ENCODE measurements at regions not wholly inside any gene's neighbourhood (a gene's known extent, or its start where the extent isn't known, plus 50 kb on each side); places are given as distances from the start of the nearest gene placed in this dataset.

- Histone ChIP-seq H3K27me3 (ENCODE audit: control insufficient read depth, insufficient read depth, low read length, poor library complexity, severe bottlenecking) (no peaks in the 10 kb centered on the region), H3K4me3 (ENCODE audit: low read length) (no peak overlapping the region), H3K9me3 (ENCODE audit: control insufficient read depth, low read length) (no peaks in the 10 kb centered on the region), H3K27ac (ENCODE audit: low read depth, low read length) (no peak overlapping the region), H3K4me1 (ENCODE audit: control insufficient read depth, insufficient read depth, low read length) (no peaks in the 10 kb centered on the region), H3K36me3 (ENCODE audit: control insufficient read depth, insufficient read depth, low read length) (no peaks in the 10 kb centered on the region), H3K9ac (ENCODE audit: extremely low read depth, low read length, poor library complexity, severe bottlenecking) (no peak overlapping the region)
- H3K27ac Mint-ChIP-seq = no peak overlapping the region
- WGBS, 2 experiments (ENCODE audit: insufficient coverage in 1 of 2, insufficient read length in 1 of 2) = 48 to 84% methylated on average over 2 to 4 of the region's 4 CpGs
- H3K36me3 Mint-ChIP-seq (ENCODE audit: low read depth) = no peaks in the 10 kb centered on the region
- no peak overlapping the region for H3K4me3 Mint-ChIP-seq
- no peaks in the 10 kb centered on the region for H3K27me3 Mint-ChIP-seq (ENCODE audit: insufficient read depth)
- TF ChIP-seq CTCF (conservative IDR thresholded peaks at IDR 0.05) = no peak
- H3K9me3 Mint-ChIP-seq = peaks cover 5% of the 10 kb centered on the region
- H3K4me1 Mint-ChIP-seq = no peaks in the 10 kb centered on the region
- no peak for DNase-seq
Observed at GRCh38 chr4:162245051-162245450, 81.3 kb upstream of the FSTL5 start.

DNA sequence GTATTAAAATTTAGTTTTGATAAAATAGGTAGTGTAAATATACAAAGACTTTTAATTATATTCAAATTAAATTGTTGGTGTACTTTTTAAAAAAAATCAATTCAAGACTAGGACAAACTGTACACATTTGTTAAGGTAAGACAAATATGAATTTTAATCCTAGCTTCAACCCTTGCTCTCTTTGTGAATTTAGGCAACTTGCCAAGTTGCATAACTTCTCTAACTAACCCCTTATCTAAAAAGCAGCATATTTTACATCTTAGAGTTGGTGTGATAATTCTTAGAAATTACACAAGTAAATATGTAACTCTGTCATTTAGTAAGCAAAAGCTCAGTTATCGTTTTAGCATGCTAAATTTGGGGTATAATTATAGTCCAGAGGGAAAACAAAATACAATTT is 78.1 kb upstream of the FSTL5 start:
- no peak overlapping the region for H3K27ac Mint-ChIP-seq
- TF ChIP-seq CTCF (conservative IDR thresholded peaks at IDR 0.05) = no peak
- no peaks in the 10 kb centered on the region for H3K4me1 ChIP-seq (ENCODE audit: control insufficient read depth, insufficient read depth, low read length)
- no peaks in the 10 kb centered on the region for H3K27me3 Mint-ChIP-seq (ENCODE audit: insufficient read depth)
- H3K4me3 Mint-ChIP-seq = no peak overlapping the region
- no peaks in the 10 kb centered on the region for H3K36me3 ChIP-seq (ENCODE audit: control insufficient read depth, insufficient read depth, low read length)
- no peaks in the 10 kb centered on the region for H3K4me1 Mint-ChIP-seq
- no peak for DNase-seq
- H3K9me3 Mint-ChIP-seq = peaks cover 5% of the 10 kb centered on the region
- H3K4me3 ChIP-seq (ENCODE audit: low read length) = no peak overlapping the region
- 94% methylated on average over 1 of the region's 1 CpG; no CpG with 5 or more reads in 1 of the 2 experiments for WGBS, 2 experiments (ENCODE audit: insufficient coverage in 1 of 2, insufficient read length in 1 of 2)
- H3K27me3 ChIP-seq (ENCODE audit: control insufficient read depth, insufficient read depth, low read length, poor library complexity, severe bottlenecking) = no peaks in the 10 kb centered on the region
- H3K9me3 ChIP-seq (ENCODE audit: control insufficient read depth, low read length) = no peaks in the 10 kb centered on the region
- no peak overlapping the region for H3K27ac ChIP-seq (ENCODE audit: low read depth, low read length)
- H3K9ac ChIP-seq (ENCODE audit: extremely low read depth, low read length, poor library complexity, severe bottlenecking) = no peak overlapping the region
- no peaks in the 10 kb centered on the region for H3K36me3 Mint-ChIP-seq (ENCODE audit: low read depth)

GRCh38 chr4:162239992-162240769 is 76.4 kb upstream of the FSTL5 start:
- Mint-ChIP-seq H3K4me1 (no peaks in the 10 kb centered on the region), H3K36me3 (ENCODE audit: low read depth) (no peaks in the 10 kb centered on the region), H3K27ac (no peak overlapping the region), H3K27me3 (ENCODE audit: insufficient read depth) (no peaks in the 10 kb centered on the region), H3K9me3 (no peaks in the 10 kb centered on the region), H3K4me3 (no peak overlapping the region)
- no peak for TF ChIP-seq CTCF (conservative IDR thresholded peaks at IDR 0.05)
- Histone ChIP-seq H3K9ac (ENCODE audit: extremely low read depth, low read length, poor library complexity, severe bottlenecking) (no peak overlapping the region), H3K4me1 (ENCODE audit: control insufficient read depth, insufficient read depth, low read length) (no peaks in the 10 kb centered on the region), H3K36me3 (ENCODE audit: control insufficient read depth, insufficient read depth, low read length) (no peaks in the 10 kb centered on the region), H3K4me3 (ENCODE audit: low read length) (no peak overlapping the region), H3K9me3 (ENCODE audit: control insufficient read depth, low read length) (no peaks in the 10 kb centered on the region), H3K27ac (ENCODE audit: low read depth, low read length) (no peak overlapping the region), H3K27me3 (ENCODE audit: control insufficient read depth, insufficient read depth, low read length, poor library complexity, severe bottlenecking) (no peaks in the 10 kb centered on the region)
- 79 to 91% methylated on average over 3 to 4 of the region's 5 CpGs for WGBS, 2 experiments (ENCODE audit: insufficient coverage in 1 of 2, insufficient read length in 1 of 2)
- no peak for DNase-seq

All from endodermal cell (in vitro differentiated cells).